Epithelial cell of proximal tubule (primary cell): ENCODE measurements at regions not wholly inside any gene's neighbourhood (a gene's known extent, or its start where the extent isn't known, plus 50 kb on each side); places are given as distances from the start of the nearest gene placed in this dataset.
A peak's percentile ranks its signal among the peaks of the same experiment; 100 is the strongest.
"Not testable (repeated sequence)": the region's sequence is repeated elsewhere in the genome, so short reads cannot be mapped to it uniquely, and the experiment has no call there.

Source experiments
- DNase-seq: peaks from one replicate; pipeline ENCODE4 v3.0.0-alpha.2; 2011; ENCODE audit warnings: low read depth
- H3K4me3 ChIP-seq: 2 replicates; pipeline ENCODE4 v1.5.1; 2011; ENCODE audit warnings: low read depth, mild to moderate bottlenecking, low read length
- TF ChIP-seq, protein P1 (sequence below): conservative IDR thresholded peaks from 2 replicates; pipeline ENCODE4 v1.5.1; 2012; ENCODE audit warnings: low read depth, mild to moderate bottlenecking, low read length

DNA sequence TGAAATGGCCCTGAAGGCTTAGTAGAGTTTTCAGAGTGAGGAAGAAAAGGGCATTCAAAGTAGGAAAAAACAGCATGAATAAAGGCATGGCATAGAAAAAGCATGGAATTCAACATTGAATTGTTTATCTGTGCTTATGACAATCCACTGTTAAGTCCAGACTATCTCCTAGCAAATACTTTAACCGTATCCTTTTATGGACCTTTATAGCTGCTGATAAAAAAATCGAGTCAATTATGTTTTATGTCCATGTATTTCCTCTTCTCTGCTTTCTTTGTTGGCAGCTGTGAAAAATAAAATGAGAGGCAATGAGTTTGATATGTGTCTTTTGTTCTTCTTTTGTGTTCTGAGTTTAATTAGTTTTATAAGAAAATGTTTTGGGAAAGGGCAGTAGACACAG is 70.4 kb downstream of the TDRD15 start:
- no peak for DNase-seq
- TF ChIP-seq, protein P1, sequence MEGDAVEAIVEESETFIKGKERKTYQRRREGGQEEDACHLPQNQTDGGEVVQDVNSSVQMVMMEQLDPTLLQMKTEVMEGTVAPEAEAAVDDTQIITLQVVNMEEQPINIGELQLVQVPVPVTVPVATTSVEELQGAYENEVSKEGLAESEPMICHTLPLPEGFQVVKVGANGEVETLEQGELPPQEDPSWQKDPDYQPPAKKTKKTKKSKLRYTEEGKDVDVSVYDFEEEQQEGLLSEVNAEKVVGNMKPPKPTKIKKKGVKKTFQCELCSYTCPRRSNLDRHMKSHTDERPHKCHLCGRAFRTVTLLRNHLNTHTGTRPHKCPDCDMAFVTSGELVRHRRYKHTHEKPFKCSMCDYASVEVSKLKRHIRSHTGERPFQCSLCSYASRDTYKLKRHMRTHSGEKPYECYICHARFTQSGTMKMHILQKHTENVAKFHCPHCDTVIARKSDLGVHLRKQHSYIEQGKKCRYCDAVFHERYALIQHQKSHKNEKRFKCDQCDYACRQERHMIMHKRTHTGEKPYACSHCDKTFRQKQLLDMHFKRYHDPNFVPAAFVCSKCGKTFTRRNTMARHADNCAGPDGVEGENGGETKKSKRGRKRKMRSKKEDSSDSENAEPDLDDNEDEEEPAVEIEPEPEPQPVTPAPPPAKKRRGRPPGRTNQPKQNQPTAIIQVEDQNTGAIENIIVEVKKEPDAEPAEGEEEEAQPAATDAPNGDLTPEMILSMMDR: no peak
- no peak overlapping the region for H3K4me3 ChIP-seq

DNA sequence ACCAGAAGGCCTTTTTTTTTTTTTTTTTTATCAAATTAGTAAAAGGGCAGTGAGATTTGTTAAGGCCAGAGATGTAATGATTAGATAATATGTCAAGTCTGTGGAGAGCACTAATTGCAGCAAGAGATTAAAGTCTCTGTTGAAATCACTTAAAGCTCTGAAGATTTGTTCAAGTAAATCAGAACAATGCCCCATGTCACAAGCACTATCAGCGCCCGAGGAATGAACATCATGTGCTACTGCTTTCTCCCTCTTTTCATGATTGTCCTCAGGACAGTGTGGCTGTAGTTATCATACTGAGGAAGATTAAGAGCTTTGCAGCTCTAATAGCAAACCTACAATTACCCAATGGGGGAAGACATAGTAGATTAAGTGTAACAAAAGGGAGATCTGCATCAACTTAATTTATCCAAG is 71.1 kb downstream of the TDRD15 start:
- no peak overlapping the region for H3K4me3 ChIP-seq
- DNase-seq: no peak
- TF ChIP-seq, protein P1: no peak

DNA sequence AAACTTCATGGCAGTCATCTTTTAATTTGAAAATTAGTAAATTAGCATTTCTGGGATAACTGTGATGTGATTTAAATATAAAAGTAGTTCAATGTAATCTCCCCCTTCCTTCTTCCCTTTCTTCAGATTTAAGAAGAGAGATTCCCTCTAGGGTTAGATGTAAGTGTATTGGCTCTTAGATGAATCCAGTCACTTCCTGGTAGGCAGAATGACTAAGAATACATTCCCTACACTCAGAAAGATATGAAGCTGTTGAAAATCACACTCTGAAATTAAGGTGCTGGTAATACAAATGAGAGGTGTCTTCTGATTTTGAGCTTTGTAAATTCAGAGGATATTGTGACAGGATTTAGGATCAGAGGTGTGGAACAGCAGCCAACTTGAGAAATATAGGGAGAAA is 71.6 kb downstream of the TDRD15 start:
- TF ChIP-seq, protein P1: no peak

DNA sequence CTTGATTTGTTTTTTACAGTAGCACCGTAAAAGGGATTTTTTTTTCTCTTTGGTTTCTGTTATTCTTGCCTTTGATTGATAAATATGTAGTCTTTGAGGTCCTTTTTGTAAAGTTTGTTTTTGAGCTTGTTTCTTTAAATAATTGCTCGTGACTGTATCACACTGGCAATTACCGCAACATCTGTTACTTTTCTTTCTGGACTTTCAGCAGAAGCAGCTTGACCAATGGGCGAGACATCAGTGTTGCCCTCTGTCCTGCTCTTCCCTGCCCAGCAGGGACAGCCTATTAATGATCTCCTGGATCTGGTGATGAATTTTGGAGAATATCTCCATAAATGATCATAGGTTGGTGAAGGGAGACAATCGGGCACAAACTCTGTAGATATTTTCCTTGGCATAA is 74.9 kb downstream of the TDRD15 start:
- TF ChIP-seq, protein P1: no peak
- H3K4me3 ChIP-seq: no peak overlapping the region
- DNase-seq: no peak

More for the DNA sequence above, 71.6 kb downstream of the TDRD15 start:
- DNase-seq: no peak
- H3K4me3 ChIP-seq: no peak overlapping the region

DNA sequence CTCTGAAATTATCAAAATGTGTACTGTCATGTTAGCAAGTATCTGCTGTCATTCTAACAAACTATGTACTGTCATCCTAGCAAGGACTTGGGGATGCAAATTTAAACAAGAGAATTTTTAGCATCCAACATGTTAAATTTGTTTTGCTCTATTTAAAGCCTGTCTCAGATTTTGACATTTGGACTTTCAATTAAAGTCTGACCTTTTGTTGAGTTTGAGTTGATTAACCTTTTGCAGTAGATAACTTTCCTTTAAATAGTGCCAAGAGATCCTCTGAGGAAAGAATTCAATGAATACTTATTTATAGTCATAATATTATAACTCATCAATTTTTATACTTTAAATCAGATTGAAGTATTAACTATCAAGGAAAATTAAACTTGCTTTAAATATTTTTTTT is 80.2 kb downstream of the TDRD15 start:
- no peak for DNase-seq
- no peak overlapping the region for H3K4me3 ChIP-seq
- TF ChIP-seq, protein P1: no peak

DNA sequence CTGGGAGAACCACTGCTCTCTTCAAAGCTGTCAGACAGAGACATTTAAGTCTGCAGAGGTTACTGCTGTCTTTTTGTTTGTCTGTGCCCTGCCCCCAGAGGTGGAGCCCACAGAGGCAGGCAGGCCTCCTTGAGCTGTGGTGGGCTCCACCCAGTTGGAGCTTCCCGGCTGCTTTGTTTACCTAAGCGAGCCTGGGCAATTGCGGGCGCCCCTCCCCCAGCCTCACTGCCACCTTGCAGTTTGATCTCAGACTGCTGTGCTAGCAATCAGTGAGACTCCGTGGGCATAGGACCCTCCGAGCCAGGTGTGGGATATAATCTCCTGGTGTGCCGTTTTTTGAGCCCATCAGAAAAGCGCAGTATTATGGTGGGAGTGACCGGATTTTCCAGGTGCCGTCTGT is 90.3 kb downstream of the TDRD15 start:
- not testable (repeated sequence) for H3K4me3 ChIP-seq, DNase-seq

DNA sequence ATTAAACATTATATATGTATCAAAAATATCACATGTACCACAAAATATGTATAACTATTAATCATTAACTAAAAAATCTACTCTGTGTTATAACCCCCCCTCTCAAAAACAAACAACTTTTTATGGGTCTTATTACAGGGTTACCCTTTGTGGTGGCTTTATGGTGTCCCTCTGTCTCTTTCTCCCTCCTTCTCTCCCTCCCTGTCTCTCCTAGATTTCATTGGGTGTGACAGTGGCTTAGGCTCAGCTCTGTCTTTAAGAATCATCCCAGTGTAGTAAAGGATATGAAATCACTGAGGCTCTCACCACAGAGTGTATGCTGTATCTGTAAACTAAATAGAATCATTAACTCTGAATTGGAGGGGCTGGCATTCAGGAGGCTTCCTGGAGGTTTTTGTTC is 93.7 kb downstream of the TDRD15 start:
- DNase-seq: no peak
- TF ChIP-seq, protein P1: no peak

DNA sequence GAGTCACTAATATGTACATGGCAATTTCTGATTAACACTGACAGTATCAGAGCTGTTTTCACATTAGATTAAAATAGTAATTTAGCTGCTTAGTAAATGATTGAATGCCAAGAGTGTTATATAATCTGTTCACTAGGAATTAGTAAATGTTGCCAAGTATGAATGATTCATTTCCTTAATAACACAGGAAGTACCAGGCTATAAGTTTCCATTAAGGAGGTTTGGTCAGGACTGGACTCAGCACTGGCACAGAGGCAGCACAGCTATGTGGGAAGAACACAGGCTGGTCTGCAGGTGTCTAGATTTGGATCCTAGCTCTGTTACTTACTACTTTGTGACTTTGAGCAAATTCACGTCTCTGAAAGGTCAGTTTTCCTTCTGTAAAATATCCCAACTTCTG is 97.2 kb downstream of the TDRD15 start:
- DNase-seq: peak; percentile 10
- TF ChIP-seq, protein P1: no peak
- no peak overlapping the region for H3K4me3 ChIP-seq

More for the DNA sequence above, 93.7 kb downstream of the TDRD15 start:
- no peak overlapping the region for H3K4me3 ChIP-seq
